ENCODE measurements at regions not wholly inside any gene's neighbourhood (a gene's known extent, or its start where the extent isn't known, plus 50 kb on each side); places are given as distances from the start of the nearest gene placed in this dataset.

DNA sequence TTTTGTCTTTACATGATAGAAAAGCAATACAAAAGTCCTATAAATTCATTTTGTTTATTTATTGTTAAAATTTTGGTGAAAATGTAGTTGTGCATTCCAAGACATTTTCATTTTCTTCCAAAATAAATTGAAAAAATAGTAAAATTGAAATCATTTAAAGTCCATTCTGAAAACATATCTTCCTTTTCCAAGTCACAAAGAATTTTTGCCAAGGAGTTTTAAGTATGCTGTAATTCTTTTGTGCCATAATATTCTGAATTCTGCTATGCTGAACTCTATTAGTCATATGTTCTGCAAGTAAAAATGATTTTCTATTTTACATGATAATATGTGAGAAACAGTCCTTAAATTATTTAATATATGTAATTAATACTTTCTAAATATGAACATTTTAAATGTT, 879.6 kb upstream of the SLC10A2 start:
- TF ChIP-seq POLR2A (IDR thresholded peaks at IDR 0.05) (no peak), CTCF (IDR thresholded peaks at IDR 0.05) (no peak)
- no peaks in the 10 kb centered on the region for H3K4me1 ChIP-seq
- intact Hi-C loops (cut with DNase I; ENCODE audit: low total_unique reads), result no loop called here
- H3K27ac ChIP-seq, result no peak overlapping the region
- no peak for DNase-seq
- H3K27me3 ChIP-seq, result no peaks in the 10 kb centered on the region
- H3K36me3 ChIP-seq, result no peaks in the 10 kb centered on the region
- no peak overlapping the region for H3K4me3 ChIP-seq
- H3K9me3 ChIP-seq, result no peaks in the 10 kb centered on the region

DNA sequence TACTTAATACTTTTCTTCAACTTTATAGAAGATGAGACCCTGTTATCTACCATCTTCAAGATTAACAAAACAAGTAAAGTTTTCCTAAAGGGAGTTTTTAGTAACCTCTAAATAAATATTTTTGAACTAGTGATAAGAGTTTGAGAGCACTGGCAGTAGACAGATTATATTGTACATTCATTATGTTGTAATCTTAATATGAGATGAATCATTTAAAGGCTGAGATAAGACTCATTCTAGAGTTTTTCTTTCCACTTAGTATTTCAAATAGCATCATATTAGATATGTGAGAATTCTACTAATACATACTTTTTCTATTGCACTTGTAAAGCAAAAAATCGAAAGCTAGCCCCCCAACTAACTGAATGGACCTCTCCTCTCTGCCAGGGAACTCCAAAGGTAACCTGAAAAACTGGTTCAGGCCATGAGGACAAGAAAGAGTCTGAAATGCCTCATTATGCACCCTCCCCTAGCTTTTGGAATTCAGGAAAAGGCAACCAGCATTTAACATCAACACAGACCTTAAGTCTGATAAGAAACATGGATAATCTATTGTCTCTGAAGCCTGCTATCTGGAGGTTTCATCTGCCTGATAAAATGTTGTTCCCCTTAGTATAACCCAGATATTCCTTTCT, 875.4 kb upstream of the SLC10A2 start:
- Histone ChIP-seq H3K36me3 (no peaks in the 10 kb centered on the region), H3K4me3 (no peak overlapping the region), H3K4me1 (no peaks in the 10 kb centered on the region), H3K9me3 (no peaks in the 10 kb centered on the region), H3K27me3 (no peaks in the 10 kb centered on the region), H3K27ac (no peak overlapping the region)
- intact Hi-C loops (cut with DNase I; ENCODE audit: low total_unique reads), result no loop called here
- DNase-seq, result no peak
- TF ChIP-seq POLR2A (IDR thresholded peaks at IDR 0.05), result no peak
- TF ChIP-seq CTCF (IDR thresholded peaks at IDR 0.05), result no peak

- intact Hi-C loops (cut with DNase I; ENCODE audit: low total_unique reads), result no loop called here
- TF ChIP-seq CTCF (IDR thresholded peaks at IDR 0.05) (no peak), POLR2A (IDR thresholded peaks at IDR 0.05) (no peak)
- DNase-seq, result no peak
- Histone ChIP-seq H3K27ac (no peak overlapping the region), H3K9me3 (no peaks in the 10 kb centered on the region), H3K4me1 (no peaks in the 10 kb centered on the region), H3K36me3 (no peaks in the 10 kb centered on the region), H3K4me3 (no peak overlapping the region), H3K27me3 (no peaks in the 10 kb centered on the region)
These were observed 868.9 kb upstream of the SLC10A2 start for GRCh38 chr13:103935117-103935516.

- Histone ChIP-seq H3K27me3 (no peaks in the 10 kb centered on the region), H3K27ac (no peak overlapping the region), H3K4me3 (no peak overlapping the region), H3K36me3 (no peaks in the 10 kb centered on the region), H3K4me1 (no peaks in the 10 kb centered on the region), H3K9me3 (no peaks in the 10 kb centered on the region)
- intact Hi-C loops (cut with DNase I; ENCODE audit: low total_unique reads), result no loop called here
- DNase-seq, result no peak
- TF ChIP-seq CTCF (IDR thresholded peaks at IDR 0.05) (no peak), POLR2A (IDR thresholded peaks at IDR 0.05) (no peak)
These were observed 865.7 kb upstream of the SLC10A2 start for GRCh38 chr13:103931885-103932284.

DNA sequence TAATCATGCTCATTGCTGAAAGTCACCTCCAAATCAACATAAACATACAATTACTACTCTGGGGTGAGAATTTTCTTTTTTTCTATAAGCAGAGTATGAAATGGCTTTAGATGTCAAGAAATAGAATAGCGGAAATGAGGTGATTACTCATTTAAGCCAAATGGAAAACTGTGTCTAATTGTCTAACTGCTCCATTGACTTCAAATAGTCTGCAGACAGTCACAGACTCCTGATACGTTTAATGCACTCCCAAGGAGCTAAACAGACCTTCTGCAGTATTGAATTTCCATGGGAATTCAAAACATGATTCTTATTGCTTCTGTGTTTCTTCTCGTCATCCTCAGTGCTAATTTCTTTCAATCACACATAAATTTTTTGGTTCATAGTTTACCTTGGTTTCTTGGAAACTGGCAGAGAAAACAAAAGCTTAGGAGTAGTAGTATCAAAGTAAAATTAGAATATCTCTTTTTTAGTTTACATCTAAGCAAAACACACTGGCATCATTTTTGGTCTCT, 865.2 kb upstream of the SLC10A2 start:
- H3K36me3 ChIP-seq, result no peaks in the 10 kb centered on the region
- intact Hi-C loops (cut with DNase I; ENCODE audit: low total_unique reads), result no loop called here
- no peak overlapping the region for H3K27ac ChIP-seq
- no peak overlapping the region for H3K4me3 ChIP-seq
- no peaks in the 10 kb centered on the region for H3K4me1 ChIP-seq
- H3K27me3 ChIP-seq, result no peaks in the 10 kb centered on the region
- DNase-seq, result no peak
- TF ChIP-seq POLR2A (IDR thresholded peaks at IDR 0.05) (no peak), CTCF (IDR thresholded peaks at IDR 0.05) (no peak)
- H3K9me3 ChIP-seq, result no peaks in the 10 kb centered on the region
